NCI-H1436 treated with DMSO at 0.1 percent for 48 hours (cell line): ENCODE measurements at regions not wholly inside any gene's neighbourhood (a gene's known extent, or its start where the extent isn't known, plus 50 kb on each side); places are given as distances from the start of the nearest gene placed in this dataset.
"Not testable (repeated sequence)": the region's sequence is repeated elsewhere in the genome, so short reads cannot be mapped to it uniquely, and the experiment has no call there.

Experiments used
- DNase-seq: peaks from one replicate; lab custom pipeline; 2025; lab: John Stamatoyannopoulos, UW

DNA sequence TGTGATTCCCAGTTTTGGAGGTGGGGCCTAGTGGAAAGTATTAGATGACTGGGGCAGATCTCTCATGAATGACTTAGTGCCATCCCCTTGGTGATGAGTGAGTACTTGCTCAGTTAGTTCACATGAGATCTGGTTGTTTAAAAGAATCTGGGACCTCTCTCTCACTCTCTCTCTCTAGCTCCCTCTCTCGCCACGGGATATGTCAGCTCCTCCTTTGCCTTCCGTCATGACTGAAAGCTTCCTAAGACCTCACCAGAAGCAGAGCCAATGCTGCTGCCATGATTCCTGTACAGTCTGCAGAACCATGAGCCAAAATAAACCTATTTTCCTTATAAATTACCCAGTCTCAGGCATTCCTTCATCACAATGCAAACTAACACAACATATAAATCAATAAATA, 176.7 kb downstream of the PRELID2 start:
- DNase-seq: no peak

DNA sequence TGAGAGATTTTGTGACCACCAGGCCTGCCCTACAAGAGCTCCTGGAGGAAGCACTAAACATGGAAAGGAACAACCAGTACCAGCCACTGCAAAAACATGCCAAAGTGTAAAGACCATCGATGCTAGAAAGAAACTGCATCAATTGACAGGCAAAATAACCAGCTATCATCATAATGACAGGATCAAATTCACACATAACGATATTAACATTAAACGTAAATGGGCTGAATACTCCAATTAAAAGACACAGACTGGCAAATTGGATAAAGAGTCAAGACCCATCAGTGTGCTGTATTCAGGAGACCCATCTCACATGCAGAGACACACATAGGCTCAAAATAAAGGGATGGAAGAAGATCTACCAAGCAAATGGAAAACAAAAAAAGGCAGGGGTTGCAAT, 182.4 kb downstream of the PRELID2 start:
- not testable (repeated sequence) for DNase-seq

DNA sequence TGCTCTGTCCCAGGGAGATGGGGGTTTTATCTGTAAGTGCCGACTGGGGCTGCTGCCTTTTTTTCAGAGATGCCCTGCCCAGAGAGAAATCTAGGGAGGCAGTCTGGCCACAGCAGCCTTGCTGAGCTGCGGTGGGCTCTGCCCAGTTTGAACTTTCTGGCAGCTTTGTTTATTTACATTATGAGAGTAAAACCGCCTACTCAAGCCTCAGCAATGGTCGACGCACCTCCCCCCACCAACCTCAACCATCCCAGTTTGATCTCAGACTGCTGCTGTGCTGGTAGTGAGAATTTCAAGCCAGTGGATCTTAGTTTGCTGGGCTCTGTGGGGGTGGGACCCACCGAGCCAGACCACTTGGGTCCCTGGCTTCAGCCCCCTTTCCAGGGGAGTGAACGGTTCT, 188.0 kb downstream of the PRELID2 start:
- not testable (repeated sequence) for DNase-seq

DNA sequence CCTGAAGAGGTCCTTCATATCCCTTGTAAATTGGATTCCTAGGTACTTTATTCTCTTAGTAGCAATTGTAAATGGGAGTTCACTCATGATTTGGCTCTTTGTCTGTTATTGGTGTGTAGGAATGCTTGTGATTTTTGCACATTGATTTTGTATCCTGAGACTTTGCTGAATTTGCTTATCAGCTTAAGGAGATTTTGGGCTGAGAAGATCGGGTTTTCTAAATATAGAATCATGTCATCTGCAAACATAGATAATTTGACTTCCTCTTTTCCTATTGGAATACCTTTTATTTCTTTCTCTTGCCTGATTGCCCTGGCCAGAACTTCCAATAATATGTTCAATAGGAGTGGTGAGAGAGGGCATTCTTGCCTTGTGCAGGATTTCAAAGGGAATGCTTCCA, 191.9 kb downstream of the PRELID2 start:
- not testable (repeated sequence) for DNase-seq

DNA sequence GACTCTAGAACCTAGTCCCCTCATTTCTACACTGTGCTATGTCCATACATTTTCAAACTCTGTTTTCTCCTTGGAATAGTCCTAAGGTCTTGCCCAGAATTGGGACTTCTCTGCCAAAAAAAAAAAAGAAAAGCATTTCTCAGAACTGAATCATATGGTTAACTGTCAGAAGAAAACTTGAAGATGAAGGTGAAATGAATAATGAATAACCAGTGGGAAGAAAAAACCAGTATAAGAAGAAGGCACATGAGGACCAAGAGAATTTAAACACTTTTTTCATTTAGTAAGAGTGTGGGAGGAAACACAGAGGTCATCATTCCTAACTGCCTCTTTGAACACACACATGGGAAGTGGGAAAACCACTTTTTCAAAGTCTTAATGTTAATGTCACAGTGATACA, 197.7 kb downstream of the PRELID2 start:
- no peak for DNase-seq

DNA sequence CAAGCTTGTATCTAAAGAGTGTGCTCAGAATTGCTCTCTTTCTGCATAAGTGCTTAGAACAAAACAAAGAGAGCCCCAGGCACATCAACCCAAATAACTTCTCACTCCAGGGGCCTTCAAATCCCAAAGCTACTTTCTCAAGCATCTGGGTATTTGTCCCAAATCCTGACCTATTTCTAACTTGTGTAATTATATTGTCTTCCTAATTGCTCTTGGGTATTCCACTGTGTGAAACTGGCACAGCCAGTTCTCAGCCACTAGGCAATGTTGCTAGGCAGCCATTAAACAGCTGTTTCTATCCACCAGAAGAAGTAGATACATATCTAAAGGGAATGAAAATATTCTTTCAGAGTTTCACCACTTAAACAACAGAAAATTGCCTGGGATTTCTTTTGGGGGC, 198.8 kb downstream of the PRELID2 start:
- DNase-seq: no peak

DNA sequence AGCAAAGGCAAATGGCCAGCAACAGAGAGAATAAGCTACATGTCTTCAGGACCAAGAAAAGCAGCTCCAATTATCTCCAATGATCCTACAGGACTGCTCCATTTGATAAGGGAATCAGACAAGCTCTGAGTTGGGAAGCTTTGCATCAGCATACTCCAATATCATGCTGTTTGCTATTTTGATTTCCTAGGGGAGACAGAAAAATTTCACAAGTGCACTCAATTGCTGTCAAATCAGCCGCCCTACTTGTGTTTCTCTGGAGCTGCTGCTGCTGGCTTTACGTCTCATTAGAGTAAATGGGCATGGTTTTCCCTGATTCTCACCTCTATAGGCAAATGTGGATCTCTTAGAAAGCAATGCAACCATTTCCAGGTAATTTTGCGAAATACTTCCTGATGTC, 201.7 kb downstream of the PRELID2 start:
- DNase-seq: no peak

DNA sequence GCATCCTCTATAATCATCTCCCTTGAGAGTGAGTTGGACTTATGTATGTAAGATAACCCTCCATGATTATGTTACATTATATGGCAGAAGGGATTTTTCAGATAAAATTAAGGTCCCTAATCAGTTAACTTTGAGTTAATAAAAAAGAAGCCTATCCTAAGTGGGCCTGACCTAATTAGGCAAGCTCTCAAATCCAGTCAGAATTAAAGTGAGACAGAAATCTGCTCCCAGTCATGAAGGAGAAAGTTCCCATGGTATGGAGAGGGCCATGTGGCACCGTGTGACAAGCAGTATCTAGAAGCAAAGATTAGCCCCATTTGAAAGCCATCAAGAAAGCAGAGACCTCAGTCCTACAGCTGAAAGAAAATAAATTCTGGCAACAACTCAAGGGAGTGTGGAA, 202.4 kb downstream of the PRELID2 start:
- no peak for DNase-seq

DNA sequence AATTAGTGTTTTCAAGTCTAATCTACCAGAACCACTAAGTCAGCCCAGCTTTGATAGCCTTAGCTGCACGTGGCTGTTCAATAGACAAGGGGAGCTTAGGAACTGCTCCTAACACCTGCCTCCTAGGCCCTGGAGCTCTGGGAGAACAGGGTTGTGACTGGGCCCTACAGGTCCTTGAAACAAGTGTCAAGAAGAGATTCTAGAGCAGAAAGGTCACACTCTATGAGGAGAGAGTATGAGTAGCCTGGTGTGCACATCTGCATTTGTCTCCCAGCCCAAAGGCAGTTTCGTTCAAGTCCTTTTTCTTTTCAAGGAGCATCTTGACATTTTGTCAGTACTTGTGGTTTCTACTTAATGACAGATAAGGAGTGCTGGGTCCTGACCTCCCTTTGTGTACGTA, 206.1 kb downstream of the PRELID2 start:
- no peak for DNase-seq

DNA sequence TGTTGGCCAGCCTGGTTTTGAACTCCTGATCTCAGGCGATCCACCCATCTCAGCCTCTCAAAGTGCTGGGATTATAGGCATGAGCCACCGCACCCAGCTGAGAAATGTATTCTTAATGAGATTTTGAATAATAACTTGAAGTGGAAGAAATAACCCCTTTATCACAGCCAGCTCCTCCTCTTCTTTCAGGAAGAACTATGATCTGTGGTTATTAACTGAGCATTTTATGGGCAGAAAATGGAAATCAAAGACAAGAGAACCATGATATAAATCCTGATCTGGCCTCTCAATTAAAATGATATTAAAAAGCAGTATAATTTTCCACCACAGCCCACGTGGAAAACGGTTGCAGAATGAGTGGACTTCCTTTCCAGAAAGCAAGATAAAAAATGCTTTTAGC, 206.6 kb downstream of the PRELID2 start:
- DNase-seq: no peak

DNA sequence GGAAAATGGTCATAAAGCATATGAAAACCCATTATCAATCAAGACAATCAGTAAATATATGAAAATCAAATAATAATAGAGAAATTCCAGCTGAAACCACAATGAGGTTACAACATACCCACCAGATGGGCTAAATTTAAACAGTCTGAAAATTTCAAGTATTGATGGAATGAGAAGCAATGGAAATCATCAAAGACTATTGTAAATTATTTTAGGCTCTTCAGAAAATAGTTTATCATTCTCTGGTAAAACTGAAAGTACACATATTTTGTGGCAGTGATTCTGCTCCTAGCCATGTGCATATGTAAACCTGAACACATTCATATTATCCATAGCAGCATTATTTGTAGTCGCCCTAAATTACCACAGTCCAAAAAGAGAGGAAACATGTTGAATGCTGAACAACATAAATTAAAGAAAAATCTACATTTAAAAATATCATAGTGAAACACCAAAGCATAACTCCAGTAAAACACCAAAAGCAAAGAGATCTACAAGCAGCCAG, 215.3 kb downstream of the PRELID2 start:
- no peak for DNase-seq

DNA sequence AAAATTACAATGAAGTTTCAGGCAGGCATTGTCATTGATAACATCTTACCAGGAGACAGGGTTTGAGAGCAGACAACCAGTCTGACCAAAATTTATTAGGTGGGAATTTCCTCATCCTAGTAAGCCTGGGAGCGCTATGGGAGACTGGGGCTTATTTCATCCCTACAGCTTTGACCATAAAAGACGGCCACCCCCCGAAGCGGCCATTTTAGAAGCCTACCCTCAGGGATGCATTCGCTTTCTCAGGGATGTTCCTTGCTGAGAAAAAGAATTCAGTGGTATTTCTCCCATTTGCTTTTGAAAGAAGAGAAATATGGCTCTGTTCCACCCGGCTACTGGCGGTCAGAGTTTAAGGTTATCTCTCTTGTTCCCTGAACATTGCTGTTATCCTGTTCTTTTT, 218.4 kb downstream of the PRELID2 start:
- not testable (repeated sequence) for DNase-seq

DNA sequence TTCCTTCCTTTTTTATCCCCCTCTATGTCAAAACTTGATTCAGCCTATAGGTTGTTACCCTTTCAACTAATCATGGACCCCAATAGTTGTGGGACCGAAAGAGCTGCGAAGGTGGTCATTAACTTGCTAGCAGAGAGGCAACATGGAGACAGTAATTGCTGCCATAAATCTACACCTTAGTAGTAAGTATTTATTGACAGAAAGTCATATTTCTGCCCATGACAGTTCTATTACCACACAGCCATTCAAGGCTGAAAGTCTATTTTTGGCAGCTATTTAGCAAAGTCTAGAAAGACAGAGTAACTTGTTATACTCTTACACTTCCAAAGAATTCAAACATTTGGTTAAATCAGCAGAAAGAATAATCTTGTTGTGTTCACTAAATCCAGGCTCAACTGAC, 236.2 kb downstream of the PRELID2 start:
- DNase-seq: no peak

DNA sequence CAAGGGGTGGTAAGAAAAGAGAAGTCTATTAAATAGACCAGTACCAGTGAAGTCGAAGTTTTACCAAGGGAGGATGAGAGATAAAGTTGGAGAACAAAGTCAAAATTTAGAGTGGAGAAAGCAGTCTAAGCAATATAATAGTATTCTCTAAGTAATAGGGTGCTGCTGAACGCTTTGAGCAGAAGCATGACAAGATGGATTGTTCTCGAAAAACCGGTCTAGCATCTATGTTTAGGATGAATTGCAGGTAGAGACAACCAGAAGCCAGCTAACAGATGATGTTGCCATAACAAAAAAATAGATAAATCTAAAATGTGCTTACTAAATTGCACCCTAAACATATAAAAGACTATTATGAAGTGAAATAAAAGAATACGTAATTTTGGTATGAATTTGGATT, 237.0 kb downstream of the PRELID2 start:
- no peak for DNase-seq

DNA sequence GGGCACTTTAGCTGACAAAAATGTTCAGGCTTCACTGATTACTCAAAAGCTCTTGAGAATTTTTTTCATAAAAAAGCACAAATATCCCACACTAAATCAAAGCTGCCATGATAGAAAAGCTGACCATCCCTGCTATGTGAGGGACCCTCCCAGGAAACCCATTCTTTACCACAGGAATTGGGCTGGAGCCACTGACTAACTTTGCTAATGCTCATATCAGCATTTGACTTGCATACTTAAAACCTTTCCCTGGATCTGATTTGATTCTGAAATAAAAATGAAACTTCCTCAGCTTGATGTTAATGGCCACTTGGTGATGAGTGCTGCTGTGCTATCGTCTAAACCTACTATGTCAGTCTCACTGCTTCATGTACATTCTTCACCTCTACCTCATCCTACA, 243.6 kb downstream of the PRELID2 start:
- no peak for DNase-seq

DNA sequence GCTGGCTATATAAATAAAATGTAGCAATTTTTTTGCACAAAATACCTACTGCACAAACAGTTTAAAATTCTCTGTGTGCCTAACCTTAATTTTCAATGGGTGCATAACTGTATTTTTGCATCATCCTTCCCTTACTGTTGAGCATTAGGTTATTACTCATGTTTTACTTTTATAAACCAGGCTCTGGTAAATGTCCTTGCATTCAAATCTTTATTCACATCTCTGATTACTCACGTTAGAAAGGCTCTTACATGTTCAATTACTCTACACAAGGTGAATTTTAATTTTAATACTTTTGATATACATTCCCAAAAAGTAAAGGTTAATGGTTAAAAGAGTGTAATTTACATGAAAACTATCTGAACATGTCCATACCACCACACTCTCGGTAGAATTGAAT, 246.1 kb downstream of the PRELID2 start:
- DNase-seq: no peak

DNA sequence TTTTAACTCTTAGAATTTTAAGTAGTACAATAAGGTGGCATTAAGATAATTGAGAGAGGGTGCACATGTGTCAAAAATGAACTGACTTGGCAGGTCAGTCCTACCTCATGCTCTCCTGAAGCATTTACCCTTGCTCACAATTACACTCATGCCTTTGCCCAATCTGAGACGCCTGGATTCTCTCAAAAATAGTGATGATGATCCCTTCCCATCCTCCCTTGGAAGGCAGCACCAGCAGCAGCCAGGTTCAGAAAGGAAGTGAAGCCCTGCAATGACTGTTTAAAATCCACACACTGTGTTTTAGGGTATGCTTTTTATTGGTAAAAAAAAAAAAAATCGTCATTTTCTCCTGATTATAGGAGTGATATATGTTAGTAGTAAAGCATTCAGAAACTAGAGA, 246.6 kb downstream of the PRELID2 start:
- no peak for DNase-seq

DNA sequence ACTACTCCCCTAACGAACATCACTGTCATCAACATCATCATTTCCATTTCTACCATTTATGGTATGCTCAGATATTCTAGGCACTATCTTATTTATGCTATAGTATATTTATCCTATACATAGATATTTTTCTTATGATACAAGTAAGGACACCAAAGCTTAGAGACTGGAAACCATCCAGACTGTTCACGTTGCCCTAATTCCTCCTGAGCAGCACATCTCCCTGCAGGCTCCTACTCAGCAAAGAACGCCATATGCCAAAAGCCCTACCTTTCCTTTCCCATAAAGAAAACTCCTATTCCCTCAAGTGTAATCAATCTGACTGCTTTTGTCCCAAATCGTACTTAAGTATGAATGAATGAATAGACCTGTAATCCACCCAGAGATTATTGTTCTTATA, 247.0 kb downstream of the PRELID2 start:
- DNase-seq: no peak

DNA sequence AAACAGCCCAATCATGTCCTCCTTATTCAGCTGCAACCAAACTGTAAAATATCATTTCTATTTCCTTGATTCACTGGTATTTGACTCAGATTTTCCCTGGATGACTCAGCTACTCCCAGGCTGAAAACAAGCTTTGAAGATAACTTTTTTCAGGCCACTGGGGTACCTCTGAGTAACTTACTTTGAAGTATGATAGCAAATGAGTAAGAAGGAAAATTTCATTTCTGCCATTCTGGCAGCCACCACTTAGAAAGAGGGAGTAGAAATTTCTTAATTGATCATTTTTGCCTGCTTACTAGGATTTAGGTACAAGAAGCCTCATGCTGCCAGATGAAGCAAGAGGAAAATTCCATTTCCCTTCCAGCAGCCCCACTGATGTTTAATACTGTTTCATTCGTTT, 247.4 kb downstream of the PRELID2 start:
- DNase-seq: no peak

DNA sequence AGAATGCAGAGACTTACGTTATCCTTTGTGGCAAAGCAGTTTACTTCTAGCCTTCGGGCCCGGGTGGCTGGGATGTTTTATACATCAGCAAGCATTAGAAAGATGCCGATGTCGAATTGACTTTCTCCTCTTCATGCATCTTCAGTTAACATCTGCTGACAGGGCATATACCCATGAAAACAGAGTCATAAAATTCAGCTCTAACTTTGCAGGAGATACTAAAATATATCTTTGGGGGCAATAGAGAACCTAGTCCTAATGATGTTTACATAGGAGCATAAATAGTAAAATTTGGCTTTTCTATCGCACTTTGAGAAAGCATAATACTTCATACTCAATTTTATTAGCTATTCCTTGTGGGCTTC, 247.9 kb downstream of the PRELID2 start:
- no peak for DNase-seq

DNA sequence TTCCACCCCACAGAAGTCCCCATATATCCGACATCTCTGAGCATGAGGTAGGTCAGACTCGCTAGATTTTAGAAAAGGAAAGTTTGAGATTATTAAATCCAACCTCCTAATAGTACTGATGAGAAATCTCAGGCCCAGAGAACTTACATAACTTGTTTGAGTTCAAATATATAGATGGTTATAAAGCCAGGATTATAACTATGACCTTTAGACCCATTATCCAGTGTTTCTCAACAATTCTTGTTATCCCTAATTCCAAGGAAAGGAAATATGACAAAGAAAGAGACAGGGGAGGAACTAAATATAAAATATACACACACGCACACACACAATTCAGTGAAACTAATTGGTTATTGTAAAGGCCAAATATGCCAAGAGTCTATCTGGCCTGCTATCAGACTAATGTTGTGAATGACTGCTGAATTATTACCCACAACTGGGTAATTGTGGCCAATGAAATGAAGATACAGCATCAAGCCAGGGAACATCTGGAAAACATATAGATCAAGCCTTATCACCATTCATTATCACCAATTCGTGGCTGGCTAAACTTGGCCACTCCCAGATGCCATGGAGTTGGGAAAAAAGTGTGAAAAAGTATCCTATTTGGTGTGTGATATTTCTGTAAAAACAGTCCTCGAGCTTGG, 248.4 kb downstream of the PRELID2 start:
- no peak for DNase-seq

DNA sequence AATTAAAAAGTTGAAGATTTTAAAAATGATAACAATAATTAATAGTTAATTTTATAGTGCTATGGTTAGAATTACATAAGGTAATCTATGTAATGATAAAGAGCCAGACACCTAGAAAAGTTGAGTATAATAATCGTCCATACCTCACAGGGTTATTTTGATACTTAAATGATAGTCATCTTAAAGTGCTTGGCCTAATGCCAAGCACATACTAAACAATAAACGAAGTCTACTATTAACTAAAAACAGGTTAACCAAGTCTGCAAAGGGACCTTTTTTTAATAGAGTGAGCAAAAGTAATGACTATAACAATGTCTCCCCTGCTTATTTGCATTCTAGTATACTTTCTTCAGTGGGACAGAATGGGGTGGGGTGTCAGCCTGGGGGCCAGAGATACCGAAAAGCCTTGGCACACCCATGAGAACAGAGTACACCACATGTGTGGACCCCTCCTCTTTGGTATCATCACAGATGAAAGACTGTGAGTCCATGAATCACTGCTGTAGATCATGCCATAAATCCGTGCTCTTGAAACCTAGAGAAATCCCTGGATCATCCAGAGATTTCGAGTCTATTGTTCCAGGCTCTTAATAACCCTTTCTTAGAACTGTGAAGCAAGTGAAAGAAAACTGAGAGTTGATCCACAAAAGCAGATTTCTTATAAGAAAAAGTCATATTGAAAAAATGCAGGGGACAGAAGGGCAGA, 249.5 kb downstream of the PRELID2 start:
- no peak for DNase-seq

DNA sequence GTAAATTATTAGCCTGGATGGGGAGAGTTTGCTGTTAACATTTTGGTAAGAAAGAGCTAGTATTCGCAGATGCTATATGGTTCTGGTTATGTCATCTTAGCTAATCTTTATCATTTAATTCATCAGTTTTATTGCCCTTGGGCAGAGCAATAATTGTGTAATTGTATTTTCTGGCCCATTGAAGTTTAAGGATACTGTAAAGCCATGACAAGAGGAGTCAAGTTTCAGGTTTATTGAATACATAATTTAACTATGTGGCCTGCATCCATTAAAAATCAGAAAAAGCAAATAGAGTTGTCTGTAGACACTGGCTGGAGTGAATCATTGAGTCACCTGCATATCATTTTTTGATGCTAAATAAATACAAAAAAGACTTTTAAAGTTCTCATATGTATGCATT, 255.8 kb downstream of the PRELID2 start:
- DNase-seq: no peak
